A673 (cell line): ENCODE measurements at regions not wholly inside any gene's neighbourhood (a gene's known extent, or its start where the extent isn't known, plus 50 kb on each side); places are given as distances from the start of the nearest gene placed in this dataset.
A peak's percentile ranks its signal among the peaks of the same experiment; 100 is the strongest.

Source experiments
- BruUV-seq: library from RNA; stranded (reverse); fragments of 400-500 nt; replicated peaks from 2 replicates; lab custom pipeline; 2021; lab: Mats Ljungman, UMichigan
- CTCF ChIA-PET: fragments of 300-600 bp; sonication (Branson Sonifier 250); formaldehyde crosslinking; loops from one replicate; lab custom pipeline; 2022; ENCODE audit warnings: antibody characterized with exemption; lab: Charles Lee
- POLR2A ChIA-PET: fragments of 300-600 bp; sonication (Branson Sonifier 250); formaldehyde crosslinking; loops from one replicate; lab custom pipeline; 2022; ENCODE audit warnings: antibody characterized with exemption; ENCODE audit not compliant: low non-redundant PET; lab: Charles Lee
- DNase-seq: peaks from one replicate; pipeline ENCODE4 v3.0.0-alpha.2; 2015; ENCODE audit warnings: low spot score
- H3K27ac ChIP-seq: fragments of 200-600 bp; sonication (generic); 2 replicates; pipeline ENCODE4 v1.5.1; 2016; ENCODE audit warnings: mixed run types, low read depth, mild to moderate bottlenecking, mixed read lengths, antibody characterized with exemption, low read length; ENCODE audit not compliant: poor library complexity, severe bottlenecking
- H3K27me3 ChIP-seq: fragments of 200-600 bp; sonication (generic); replicated peaks from 2 replicates; pipeline ENCODE4 v1.6.1; 2017; ENCODE audit warnings: mixed run types, low read depth, mild to moderate bottlenecking, mixed read lengths, antibody characterized with exemption, low read length; ENCODE audit not compliant: insufficient read depth, poor library complexity
- H3K36me3 ChIP-seq: fragments of 200-600 bp; sonication (generic); 2 replicates; pipeline ENCODE4 v1.6.1; 2016; ENCODE audit warnings: mixed run types, mild to moderate bottlenecking, mixed read lengths, antibody characterized with exemption, low read length; ENCODE audit not compliant: insufficient read depth, poor library complexity, severe bottlenecking
- H3K4me1 ChIP-seq: fragments of 200-600 bp; sonication (generic); 2 replicates; pipeline ENCODE4 v1.6.1; 2017; ENCODE audit warnings: mixed run types, mild to moderate bottlenecking, mixed read lengths, antibody characterized with exemption, low read length; ENCODE audit not compliant: insufficient read depth, poor library complexity, severe bottlenecking
- H3K4me3 ChIP-seq: fragments of 200-600 bp; sonication (generic); 2 replicates; pipeline ENCODE4 v1.5.1; 2016; ENCODE audit warnings: low read depth, mixed run types, mild to moderate bottlenecking, mixed read lengths, low read length; ENCODE audit not compliant: poor library complexity, severe bottlenecking
- H3K9me3 ChIP-seq: fragments of 200-600 bp; sonication (generic); 2 replicates; pipeline ENCODE4 v1.6.1; 2016; ENCODE audit warnings: mixed run types, low read depth, mild to moderate bottlenecking, mixed read lengths, antibody characterized with exemption, low read length; ENCODE audit not compliant: poor library complexity, severe bottlenecking
- CTCF ChIP-seq: fragments of 300-800, 200-600 bp; sonication (generic); conservative IDR thresholded peaks from 2 replicates; pipeline ENCODE4 v1.5.1; 2017; ENCODE audit warnings: low read depth, mild to moderate bottlenecking, antibody characterized with exemption, low read length, moderate library complexity, mixed read lengths
- EZH2 ChIP-seq: fragments of 200-600 bp; sonication (generic); IDR thresholded peaks from 2 replicates; pipeline ENCODE4 v1.6.1; 2017; ENCODE audit warnings: borderline replicate concordance, low read depth, mild to moderate bottlenecking, mixed read lengths, antibody characterized with exemption, low read length; ENCODE audit not compliant: poor library complexity, severe bottlenecking
- intact Hi-C: fragments of 100-400 bp; cut with micrococcal nuclease; formaldehyde crosslinking; loops from one replicate; pipeline ENCODE4 v1.10.0; 2022; ENCODE audit not compliant: unreplicated experiment

DNA sequence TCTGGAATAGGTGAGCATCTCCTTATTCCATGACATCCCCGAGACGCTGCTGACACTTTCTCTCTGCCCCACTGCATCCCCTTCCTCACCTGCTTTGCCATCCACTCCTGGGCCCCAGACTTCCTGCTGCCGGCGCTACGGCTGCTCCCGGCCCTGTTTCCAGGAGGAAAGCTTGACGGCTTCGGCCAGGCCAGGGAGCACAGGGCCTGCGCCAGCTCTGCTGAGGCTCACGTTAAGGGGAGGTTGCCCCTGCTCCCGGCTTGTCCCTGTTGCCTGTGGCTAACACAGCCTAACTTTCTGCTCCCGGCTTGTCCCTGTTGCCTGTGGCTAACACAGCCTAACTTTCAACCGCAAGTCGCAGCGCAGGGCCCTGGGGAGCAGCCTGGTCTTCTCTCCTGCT, 177.3 kb upstream of the RGMA start:
- intact Hi-C loops = no loop called here
- Histone ChIP-seq H3K4me1 (no peaks in the 10 kb centered on the region), H3K27me3 (no peaks in the 10 kb centered on the region), H3K9me3 (no peaks in the 10 kb centered on the region), H3K27ac (no peak overlapping the region), H3K36me3 (no peaks in the 10 kb centered on the region), H3K4me3 (no peak overlapping the region)
- ChIA-PET CTCF (no interaction called here), POLR2A (no interaction called here)
- no peak for DNase-seq
- BruUV-seq = no TSS peak
- TF ChIP-seq EZH2 = no peak
- TF ChIP-seq CTCF = no peak

DNA sequence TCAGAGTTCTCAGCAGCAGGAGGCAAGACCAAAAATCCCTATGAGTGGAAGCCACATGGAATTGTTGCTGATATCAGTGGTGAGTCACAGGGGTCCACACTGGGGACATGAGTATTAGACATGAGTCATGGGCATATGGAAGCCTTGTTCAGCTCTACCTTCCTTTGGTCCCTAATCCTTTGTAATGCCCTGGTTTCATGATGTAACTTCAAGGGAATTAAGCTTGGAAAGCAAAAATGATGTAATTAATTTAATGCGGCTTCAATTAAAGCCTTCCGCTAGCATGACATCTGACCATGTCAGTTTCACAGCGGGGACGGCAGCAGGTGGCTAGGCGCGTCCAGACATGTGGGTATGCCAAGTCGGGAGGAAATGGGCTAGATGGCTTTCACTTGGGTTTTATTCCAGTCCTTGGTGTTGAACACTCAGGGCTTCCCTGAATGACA, 176.1 kb upstream of the RGMA start:
- BruUV-seq = no TSS peak
- CTCF ChIA-PET = interaction anchor here (0.6 kb wide), 1 partner anchor 467 kb away, joined by 8 read pairs; no protein-coding TSS in a partner anchor
- H3K4me3 ChIP-seq = no peak overlapping the region
- no peaks in the 10 kb centered on the region for H3K36me3 ChIP-seq
- H3K4me1 ChIP-seq = no peaks in the 10 kb centered on the region
- intact Hi-C loops = no loop called here
- no peak overlapping the region for H3K27ac ChIP-seq
- no peaks in the 10 kb centered on the region for H3K9me3 ChIP-seq
- DNase-seq = peak; percentile 69
- TF ChIP-seq CTCF = no peak
- TF ChIP-seq EZH2 = no peak
- H3K27me3 ChIP-seq = no peaks in the 10 kb centered on the region
- POLR2A ChIA-PET = no interaction called here

DNA sequence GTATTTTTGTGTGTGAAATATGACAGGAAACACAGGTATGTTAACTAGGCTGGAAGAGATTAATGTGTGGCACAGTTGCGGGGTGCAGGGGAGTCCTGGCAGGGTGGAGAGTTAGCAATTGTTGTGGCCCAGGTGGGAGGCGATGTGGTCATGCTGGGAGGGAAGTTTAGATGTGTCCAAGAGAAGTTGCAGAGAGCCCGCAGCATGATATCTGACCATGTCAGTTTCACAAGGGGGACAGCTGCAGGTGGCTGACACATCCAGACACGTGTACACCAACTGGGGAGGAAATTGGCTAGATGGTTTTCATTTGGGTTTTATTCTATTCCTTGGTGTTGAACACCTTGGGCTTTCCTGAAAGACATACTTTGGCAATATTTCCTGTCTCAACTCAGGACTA, 172.8 kb upstream of the RGMA start:
- BruUV-seq = no TSS peak
- TF ChIP-seq CTCF = no peak
- no peak for TF ChIP-seq EZH2
- CTCF ChIA-PET = no interaction called here

More for the DNA sequence above, 172.8 kb upstream of the RGMA start:
- H3K9me3 ChIP-seq = no peaks in the 10 kb centered on the region
- no peak for DNase-seq
- POLR2A ChIA-PET = no interaction called here
- H3K27ac ChIP-seq = no peak overlapping the region
- no peaks in the 10 kb centered on the region for H3K27me3 ChIP-seq
- no peaks in the 10 kb centered on the region for H3K4me1 ChIP-seq
- no peak overlapping the region for H3K4me3 ChIP-seq
- intact Hi-C loops = no loop called here
- no peaks in the 10 kb centered on the region for H3K36me3 ChIP-seq
